ENCODE measurements at regions not wholly inside any gene's neighbourhood (a gene's known extent, or its start where the extent isn't known, plus 50 kb on each side); places are given as distances from the start of the nearest gene placed in this dataset.

DNA sequence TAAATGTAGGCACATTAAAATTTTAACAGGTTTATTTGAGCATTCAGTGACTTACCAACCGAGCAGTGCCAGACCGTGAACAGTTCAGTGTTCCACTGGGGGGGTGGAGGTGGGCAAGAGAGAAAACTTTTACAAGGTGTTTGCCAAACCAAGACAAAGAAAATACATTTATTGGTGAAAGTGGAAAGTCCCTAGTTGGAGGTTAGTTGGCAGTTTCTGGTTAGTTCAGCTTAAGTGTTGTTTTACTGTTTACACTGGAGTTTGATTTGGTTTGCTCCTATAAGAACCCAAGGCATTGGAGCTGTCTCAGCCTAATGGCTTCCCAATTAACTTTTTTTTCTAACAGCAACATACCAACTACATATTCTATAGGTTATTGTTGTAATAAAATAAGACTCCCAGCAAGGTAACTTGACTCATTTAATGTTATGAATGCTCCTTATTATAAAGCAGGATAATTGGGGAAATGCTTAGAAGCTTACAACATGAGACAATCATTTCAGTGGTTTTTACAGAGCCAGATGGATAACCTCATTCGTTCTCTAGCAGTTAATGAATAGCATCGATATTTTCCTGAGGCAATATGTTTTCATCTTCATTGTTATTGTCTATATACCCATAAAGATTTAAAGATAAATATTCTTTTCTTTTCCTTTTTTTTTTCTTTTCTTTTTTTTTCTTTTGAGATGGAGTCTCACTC is 115.8 kb downstream of the ETNK1 start:
- no peaks in the 10 kb centered on the region for H3K4me1 ChIP-seq (ENCODE audit: control insufficient read depth in 1 of 2, insufficient read depth in 1 of 2, low read depth in 1 of 2, low read length in 1 of 2)
- no peaks in the 10 kb centered on the region for H3K9me3 ChIP-seq
- H3K4me3 ChIP-seq (ENCODE audit: low read depth in 1 of 2, low read length in 1 of 2) = no peak overlapping the region
- H3K27ac ChIP-seq = no peak overlapping the region
- H3K27me3 ChIP-seq = no peaks in the 10 kb centered on the region
- TF ChIP-seq, protein P1, sequence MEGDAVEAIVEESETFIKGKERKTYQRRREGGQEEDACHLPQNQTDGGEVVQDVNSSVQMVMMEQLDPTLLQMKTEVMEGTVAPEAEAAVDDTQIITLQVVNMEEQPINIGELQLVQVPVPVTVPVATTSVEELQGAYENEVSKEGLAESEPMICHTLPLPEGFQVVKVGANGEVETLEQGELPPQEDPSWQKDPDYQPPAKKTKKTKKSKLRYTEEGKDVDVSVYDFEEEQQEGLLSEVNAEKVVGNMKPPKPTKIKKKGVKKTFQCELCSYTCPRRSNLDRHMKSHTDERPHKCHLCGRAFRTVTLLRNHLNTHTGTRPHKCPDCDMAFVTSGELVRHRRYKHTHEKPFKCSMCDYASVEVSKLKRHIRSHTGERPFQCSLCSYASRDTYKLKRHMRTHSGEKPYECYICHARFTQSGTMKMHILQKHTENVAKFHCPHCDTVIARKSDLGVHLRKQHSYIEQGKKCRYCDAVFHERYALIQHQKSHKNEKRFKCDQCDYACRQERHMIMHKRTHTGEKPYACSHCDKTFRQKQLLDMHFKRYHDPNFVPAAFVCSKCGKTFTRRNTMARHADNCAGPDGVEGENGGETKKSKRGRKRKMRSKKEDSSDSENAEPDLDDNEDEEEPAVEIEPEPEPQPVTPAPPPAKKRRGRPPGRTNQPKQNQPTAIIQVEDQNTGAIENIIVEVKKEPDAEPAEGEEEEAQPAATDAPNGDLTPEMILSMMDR (IDR thresholded peaks at IDR 0.05) = no peak
- no peaks in the 10 kb centered on the region for H3K36me3 ChIP-seq

DNA sequence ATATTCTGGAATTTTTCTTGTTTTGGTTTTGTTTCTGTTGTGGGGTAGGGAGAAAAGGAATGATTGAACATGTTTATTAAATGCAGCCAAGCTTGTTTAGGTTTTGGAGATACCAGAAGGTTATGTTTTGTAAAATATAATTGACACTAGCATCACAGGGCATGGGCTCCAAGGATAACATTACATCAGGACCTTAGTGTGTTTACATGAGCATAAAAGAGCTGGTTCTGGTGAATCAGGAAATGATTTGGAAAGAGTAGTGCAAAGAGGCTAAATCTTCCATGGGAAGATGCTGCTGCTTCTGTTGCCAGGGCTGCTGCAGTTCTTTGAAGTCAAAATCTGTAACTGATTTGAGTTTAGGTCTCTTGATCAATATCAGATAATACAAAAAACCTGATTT is 118.7 kb downstream of the ETNK1 start:
- Histone ChIP-seq H3K27me3 (no peaks in the 10 kb centered on the region), H3K27ac (no peak overlapping the region), H3K9me3 (no peaks in the 10 kb centered on the region), H3K36me3 (no peaks in the 10 kb centered on the region), H3K4me1 (ENCODE audit: control insufficient read depth in 1 of 2, insufficient read depth in 1 of 2, low read depth in 1 of 2, low read length in 1 of 2) (no peaks in the 10 kb centered on the region), H3K4me3 (ENCODE audit: low read depth in 1 of 2, low read length in 1 of 2) (no peak overlapping the region)
- TF ChIP-seq, protein P1 (IDR thresholded peaks at IDR 0.05) = no peak

DNA sequence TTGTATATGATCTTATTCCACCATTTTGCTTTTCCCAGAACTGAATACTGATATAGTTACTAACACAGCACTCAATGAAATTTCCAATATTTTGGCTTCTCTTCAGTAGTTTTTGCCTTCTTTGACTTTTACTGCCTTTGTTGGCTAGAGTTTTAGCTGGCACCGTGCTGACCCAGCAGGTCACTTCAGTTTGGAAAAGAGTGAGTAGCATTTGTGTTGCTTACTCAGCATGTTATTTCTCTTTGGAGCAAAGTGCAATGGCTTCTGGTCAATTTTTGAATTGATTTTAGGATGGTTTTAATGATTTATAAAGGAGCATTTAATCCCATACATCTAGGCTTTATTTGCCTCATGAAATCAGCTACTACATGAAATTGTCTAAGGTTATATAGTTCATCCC is 119.2 kb downstream of the ETNK1 start:
- H3K27ac ChIP-seq = no peak overlapping the region
- H3K4me1 ChIP-seq (ENCODE audit: control insufficient read depth in 1 of 2, insufficient read depth in 1 of 2, low read depth in 1 of 2, low read length in 1 of 2) = no peaks in the 10 kb centered on the region
- no peaks in the 10 kb centered on the region for H3K36me3 ChIP-seq
- TF ChIP-seq, protein P1 (IDR thresholded peaks at IDR 0.05) = no peak
- H3K4me3 ChIP-seq (ENCODE audit: low read depth in 1 of 2, low read length in 1 of 2) = no peak overlapping the region
- no peaks in the 10 kb centered on the region for H3K27me3 ChIP-seq
- no peaks in the 10 kb centered on the region for H3K9me3 ChIP-seq

DNA sequence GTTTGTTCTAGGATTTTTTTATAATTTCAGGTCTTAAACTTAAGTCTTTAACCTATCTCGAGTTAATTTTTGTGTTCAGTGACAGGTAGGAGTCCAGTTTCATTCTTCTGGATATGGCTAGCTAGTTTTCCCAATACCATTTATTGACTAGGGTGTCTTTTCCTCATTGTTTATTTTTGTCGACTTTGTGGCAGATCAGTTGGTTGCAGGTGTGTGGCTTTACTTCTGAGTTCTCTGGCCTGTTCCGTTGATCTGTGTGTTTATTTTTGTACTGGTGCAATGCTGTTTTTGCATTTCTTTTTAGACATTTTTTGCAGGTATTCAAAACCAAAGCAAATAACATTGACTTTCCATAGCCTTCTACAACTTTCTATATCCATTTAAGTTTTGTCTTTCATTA is 121.7 kb downstream of the ETNK1 start:
- Histone ChIP-seq H3K36me3 (no peaks in the 10 kb centered on the region), H3K27me3 (no peaks in the 10 kb centered on the region)
- TF ChIP-seq, protein P1 (IDR thresholded peaks at IDR 0.05) = no peak

DNA sequence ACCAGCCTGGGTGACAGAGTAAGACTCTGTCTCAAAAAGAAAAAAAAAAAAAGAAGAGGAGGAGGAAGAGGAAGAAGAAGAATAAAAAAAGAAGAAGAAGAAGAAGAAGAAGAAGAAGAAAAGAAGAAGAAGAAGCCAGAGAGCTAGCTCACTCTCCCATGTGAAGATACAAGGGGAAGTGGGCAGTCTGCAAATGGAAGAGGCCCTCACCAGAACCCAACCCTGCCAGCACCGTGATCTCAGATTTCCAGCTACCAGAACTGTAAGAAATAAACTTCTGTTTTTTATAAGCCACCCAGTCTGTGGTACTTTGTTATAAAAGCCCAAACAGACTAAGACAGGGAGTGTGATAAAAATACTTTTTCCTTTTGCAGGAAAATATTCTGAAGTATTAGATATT is 130.7 kb downstream of the ETNK1 start:
- Histone ChIP-seq H3K4me1 (ENCODE audit: control insufficient read depth in 1 of 2, insufficient read depth in 1 of 2, low read depth in 1 of 2, low read length in 1 of 2) (no peaks in the 10 kb centered on the region), H3K27me3 (no peaks in the 10 kb centered on the region), H3K4me3 (ENCODE audit: low read depth in 1 of 2, low read length in 1 of 2) (no peak overlapping the region), H3K36me3 (no peaks in the 10 kb centered on the region), H3K9me3 (no peaks in the 10 kb centered on the region), H3K27ac (no peak overlapping the region)
- TF ChIP-seq, protein P1 (IDR thresholded peaks at IDR 0.05) = no peak

More for the DNA sequence above, 121.7 kb downstream of the ETNK1 start:
- Histone ChIP-seq H3K9me3 (no peaks in the 10 kb centered on the region), H3K4me3 (ENCODE audit: low read depth in 1 of 2, low read length in 1 of 2) (no peak overlapping the region), H3K27ac (no peak overlapping the region), H3K4me1 (ENCODE audit: control insufficient read depth in 1 of 2, insufficient read depth in 1 of 2, low read depth in 1 of 2, low read length in 1 of 2) (no peaks in the 10 kb centered on the region)

All from neutrophil (primary cell).